NCI-H2107 treated with DMSO at 0.1 percent for 48 hours (cell line): ENCODE measurements at regions not wholly inside any gene's neighbourhood (a gene's known extent, or its start where the extent isn't known, plus 50 kb on each side); places are given as distances from the start of the nearest gene placed in this dataset.
"Not testable (repeated sequence)": the region's sequence is repeated elsewhere in the genome, so short reads cannot be mapped to it uniquely, and the experiment has no call there.

Source experiments
- DNase-seq: peaks from one replicate; lab custom pipeline; 2025; ENCODE audit not compliant: unreplicated experiment; lab: John Stamatoyannopoulos, UW

- no peak for DNase-seq
Measured at GRCh38 chr2:64742678-64743077, 89.0 kb upstream of the SERTAD2 start.

GRCh38 chr2:64743739-64744330, 90.1 kb upstream of the SERTAD2 start:
- no peak for DNase-seq

- DNase-seq, result no peak
Measured at GRCh38 chr2:64745562-64745961, 91.8 kb upstream of the SERTAD2 start.

- not testable (repeated sequence) for DNase-seq
Measured at GRCh38 chr2:64747690-64748091, 94.0 kb upstream of the SERTAD2 start.

GRCh38 chr2:64748147-64748546, 94.4 kb upstream of the SERTAD2 start:
- DNase-seq, result no peak

- DNase-seq, result no peak
Measured at GRCh38 chr2:64748561-64748960, 94.8 kb upstream of the SERTAD2 start.

- DNase-seq, result no peak
Measured at GRCh38 chr2:64749446-64749845, 95.7 kb upstream of the SERTAD2 start.

GRCh38 chr2:64750001-64750816, 96.5 kb upstream of the SERTAD2 start:
- DNase-seq, result peak; percentile 83

- peak; percentile 96 for DNase-seq
Measured at GRCh38 chr2:64750817-64751285, 97.1 kb upstream of the SERTAD2 start.

- DNase-seq, result peak; percentile 59
Measured at GRCh38 chr2:64751286-64752260, 97.9 kb upstream of the SERTAD2 start.

- DNase-seq, result no peak
Measured at GRCh38 chr2:64753399-64753798, 99.7 kb upstream of the SERTAD2 start.

GRCh38 chr2:64754570-64754969, 100.9 kb upstream of the SERTAD2 start:
- DNase-seq, result no peak

GRCh38 chr2:64757126-64757525, 103.4 kb upstream of the SERTAD2 start:
- DNase-seq, result no peak

- no peak for DNase-seq
Measured at GRCh38 chr2:64760128-64760527, 106.4 kb upstream of the SERTAD2 start.

- no peak for DNase-seq
Measured at GRCh38 chr2:64762301-64762997, 108.7 kb upstream of the SERTAD2 start.

- no peak for DNase-seq
Measured at GRCh38 chr2:64763126-64763525, 109.4 kb upstream of the SERTAD2 start.

- DNase-seq, result no peak
Measured at GRCh38 chr2:64765160-64765805, 111.6 kb upstream of the SERTAD2 start.

- peak; percentile 32 for DNase-seq
Measured at GRCh38 chr2:64766841-64767669, 113.3 kb upstream of the SERTAD2 start.
